ENCODE measurements at regions not wholly inside any gene's neighbourhood (a gene's known extent, or its start where the extent isn't known, plus 50 kb on each side); places are given as distances from the start of the nearest gene placed in this dataset.

DNA sequence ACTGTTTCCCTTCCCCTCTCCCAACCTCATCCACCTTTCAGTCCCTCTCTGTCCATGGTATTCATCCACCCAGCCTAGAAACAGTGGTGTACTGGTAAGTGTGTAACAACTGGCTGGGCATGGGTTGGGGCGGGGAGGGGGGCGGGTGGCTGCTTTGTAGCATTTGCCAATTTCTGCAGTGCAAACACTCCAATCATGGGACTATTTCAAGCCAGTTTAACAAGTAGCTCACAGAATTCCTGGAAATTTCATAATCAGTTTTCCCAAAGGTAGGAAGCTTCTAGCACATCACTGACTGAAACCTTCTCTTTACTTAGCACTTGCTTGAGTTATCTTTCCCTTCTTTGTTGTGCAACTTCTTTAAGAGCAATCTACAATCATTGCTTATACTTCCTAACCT is 100.8 kb upstream of the WASF3 start:
- no peak for DNase-seq (ENCODE audit: low spot score)
- no peaks in the 10 kb centered on the region for H3K27me3 ChIP-seq (replicated peaks; ENCODE audit: insufficient read depth)
- H3K27ac ChIP-seq = no peak overlapping the region
- TF ChIP-seq, protein P1, sequence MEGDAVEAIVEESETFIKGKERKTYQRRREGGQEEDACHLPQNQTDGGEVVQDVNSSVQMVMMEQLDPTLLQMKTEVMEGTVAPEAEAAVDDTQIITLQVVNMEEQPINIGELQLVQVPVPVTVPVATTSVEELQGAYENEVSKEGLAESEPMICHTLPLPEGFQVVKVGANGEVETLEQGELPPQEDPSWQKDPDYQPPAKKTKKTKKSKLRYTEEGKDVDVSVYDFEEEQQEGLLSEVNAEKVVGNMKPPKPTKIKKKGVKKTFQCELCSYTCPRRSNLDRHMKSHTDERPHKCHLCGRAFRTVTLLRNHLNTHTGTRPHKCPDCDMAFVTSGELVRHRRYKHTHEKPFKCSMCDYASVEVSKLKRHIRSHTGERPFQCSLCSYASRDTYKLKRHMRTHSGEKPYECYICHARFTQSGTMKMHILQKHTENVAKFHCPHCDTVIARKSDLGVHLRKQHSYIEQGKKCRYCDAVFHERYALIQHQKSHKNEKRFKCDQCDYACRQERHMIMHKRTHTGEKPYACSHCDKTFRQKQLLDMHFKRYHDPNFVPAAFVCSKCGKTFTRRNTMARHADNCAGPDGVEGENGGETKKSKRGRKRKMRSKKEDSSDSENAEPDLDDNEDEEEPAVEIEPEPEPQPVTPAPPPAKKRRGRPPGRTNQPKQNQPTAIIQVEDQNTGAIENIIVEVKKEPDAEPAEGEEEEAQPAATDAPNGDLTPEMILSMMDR (IDR thresholded peaks at IDR 0.05) = no peak
- H3K4me1 ChIP-seq (ENCODE audit: control insufficient read depth in 1 of 2, low read depth in 2 of 2) = peaks cover 0 to 19% of the 10 kb centered on the region in 2 donors
- H3K36me3 ChIP-seq = no peaks in the 10 kb centered on the region
- no peaks in the 10 kb centered on the region for H3K9me3 ChIP-seq
- H3K4me3 ChIP-seq = no peak overlapping the region
- no peak for ATAC-seq (ENCODE audit: insufficient number of reproducible peaks, low FRiP score, low read depth)

DNA sequence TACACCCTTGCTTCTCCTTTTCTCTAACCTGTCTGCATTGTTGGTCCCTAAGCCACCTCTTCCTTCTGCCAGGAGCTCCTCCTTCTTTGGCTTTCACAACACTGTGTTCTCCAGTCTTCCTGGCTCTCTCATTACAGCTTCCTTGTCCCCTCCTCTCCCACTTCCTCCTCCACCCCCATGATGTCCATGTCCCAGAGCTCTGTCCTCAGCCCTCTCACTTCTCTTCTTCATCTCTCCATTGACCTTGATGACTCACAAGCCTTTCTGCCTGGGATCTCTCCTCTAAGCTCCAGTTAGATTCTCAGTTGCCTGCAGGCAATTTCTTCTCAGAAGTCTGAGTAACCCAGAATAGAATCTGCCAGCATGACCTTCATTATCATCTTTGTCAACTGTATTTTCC is 100.3 kb upstream of the WASF3 start:
- DNase-seq (ENCODE audit: low spot score) (no peak), ATAC-seq (ENCODE audit: insufficient number of reproducible peaks, low FRiP score, low read depth) (no peak)
- TF ChIP-seq, protein P1 (IDR thresholded peaks at IDR 0.05) = no peak

GRCh38 chr13:26458196-26458749 is 99.2 kb upstream of the WASF3 start:
- DNase-seq (ENCODE audit: low spot score) (no peak), ATAC-seq (ENCODE audit: insufficient number of reproducible peaks, low FRiP score, low read depth) (no peak)
- Histone ChIP-seq H3K4me1 (ENCODE audit: control insufficient read depth in 1 of 2, low read depth in 2 of 2) (peaks cover 0 to 19% of the 10 kb centered on the region in 2 donors), H3K9me3 (no peaks in the 10 kb centered on the region), H3K36me3 (no peaks in the 10 kb centered on the region), H3K4me3 (no peak overlapping the region), H3K27me3 (replicated peaks; ENCODE audit: insufficient read depth) (no peaks in the 10 kb centered on the region), H3K27ac (no peak overlapping the region)
- TF ChIP-seq, protein P1 (IDR thresholded peaks at IDR 0.05) = no peak

More for the DNA sequence above, 100.3 kb upstream of the WASF3 start:
- H3K9me3 ChIP-seq = no peaks in the 10 kb centered on the region
- H3K27me3 ChIP-seq (replicated peaks; ENCODE audit: insufficient read depth) = no peaks in the 10 kb centered on the region
- peaks cover 0 to 19% of the 10 kb centered on the region in 2 donors for H3K4me1 ChIP-seq (ENCODE audit: control insufficient read depth in 1 of 2, low read depth in 2 of 2)
- H3K36me3 ChIP-seq = no peaks in the 10 kb centered on the region
- H3K4me3 ChIP-seq = no peak overlapping the region
- no peak overlapping the region for H3K27ac ChIP-seq

DNA sequence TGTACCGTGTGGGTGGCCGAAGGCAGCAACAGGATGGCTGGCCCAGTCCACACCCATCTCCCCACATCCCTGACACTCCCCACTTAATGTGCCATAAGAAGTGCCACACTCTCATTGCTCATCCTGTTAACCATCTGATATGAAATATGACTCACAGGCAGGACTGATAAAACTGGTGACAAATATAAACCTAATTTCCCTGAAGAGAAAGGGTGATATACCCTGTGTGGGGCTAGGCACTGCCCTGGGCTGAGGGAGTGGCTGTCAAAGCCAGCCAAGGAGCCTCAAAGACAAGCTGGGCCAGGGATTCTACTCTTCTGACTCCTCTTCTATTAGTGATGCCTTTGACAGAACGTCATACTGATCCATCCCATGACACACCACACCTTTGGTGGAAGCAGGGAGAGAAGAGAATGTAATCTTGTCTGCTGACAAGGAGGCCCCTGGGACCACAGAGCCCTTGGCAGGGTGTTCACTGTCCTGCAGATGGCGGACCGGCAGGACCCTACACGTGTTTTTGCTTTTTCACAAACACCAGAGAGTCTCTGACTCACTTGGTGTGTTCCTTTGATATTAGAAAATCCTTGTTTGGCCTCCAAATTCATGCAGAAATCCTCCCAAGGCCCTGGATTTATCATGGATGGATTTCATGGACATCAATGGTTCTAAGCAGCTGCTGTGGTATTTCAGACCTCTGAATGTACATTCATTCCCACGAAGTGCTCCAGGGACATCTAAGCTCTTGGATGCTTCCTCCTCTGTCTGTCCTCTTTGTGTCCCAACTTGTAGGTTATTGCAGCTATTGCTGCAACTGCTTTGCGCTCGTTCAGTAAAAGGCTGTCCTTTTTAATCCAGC is 98.0 kb upstream of the WASF3 start:
- TF ChIP-seq, protein P1 (IDR thresholded peaks at IDR 0.05) = no peak

GRCh38 chr13:26460648-26461047 is 96.8 kb upstream of the WASF3 start:
- Histone ChIP-seq H3K27me3 (replicated peaks; ENCODE audit: insufficient read depth) (no peaks in the 10 kb centered on the region), H3K4me3 (no peak overlapping the region), H3K27ac (peak overlapping the region; percentile 23 to 27), H3K9me3 (no peaks in the 10 kb centered on the region), H3K36me3 (no peaks in the 10 kb centered on the region), H3K4me1 (ENCODE audit: control insufficient read depth in 1 of 2, low read depth in 2 of 2) (peaks cover 0 to 19% of the 10 kb centered on the region in 2 donors)
- DNase-seq (ENCODE audit: low spot score) (no peak), ATAC-seq (ENCODE audit: insufficient number of reproducible peaks, low FRiP score, low read depth) (no peak)
- TF ChIP-seq, protein P1 (IDR thresholded peaks at IDR 0.05) = no peak

More for the DNA sequence above, 98.0 kb upstream of the WASF3 start:
- H3K27ac ChIP-seq = no peak overlapping the region
- ATAC-seq (ENCODE audit: insufficient number of reproducible peaks, low FRiP score, low read depth) (no peak), DNase-seq (ENCODE audit: low spot score) (no peak)
- peaks cover 0 to 19% of the 10 kb centered on the region in 2 donors for H3K4me1 ChIP-seq (ENCODE audit: control insufficient read depth in 1 of 2, low read depth in 2 of 2)
- no peaks in the 10 kb centered on the region for H3K9me3 ChIP-seq
- H3K4me3 ChIP-seq = no peak overlapping the region
- no peaks in the 10 kb centered on the region for H3K27me3 ChIP-seq (replicated peaks; ENCODE audit: insufficient read depth)
- no peaks in the 10 kb centered on the region for H3K36me3 ChIP-seq

All from thoracic aorta (tissue), 2 donors.